ENCODE measurements at regions not wholly inside any gene's neighbourhood (a gene's known extent, or its start where the extent isn't known, plus 50 kb on each side); places are given as distances from the start of the nearest gene placed in this dataset.
A peak's percentile ranks its signal among the peaks of the same experiment; 100 is the strongest.
"Not testable (repeated sequence)": the region's sequence is repeated elsewhere in the genome, so short reads cannot be mapped to it uniquely, and the experiment has no call there.

DNA sequence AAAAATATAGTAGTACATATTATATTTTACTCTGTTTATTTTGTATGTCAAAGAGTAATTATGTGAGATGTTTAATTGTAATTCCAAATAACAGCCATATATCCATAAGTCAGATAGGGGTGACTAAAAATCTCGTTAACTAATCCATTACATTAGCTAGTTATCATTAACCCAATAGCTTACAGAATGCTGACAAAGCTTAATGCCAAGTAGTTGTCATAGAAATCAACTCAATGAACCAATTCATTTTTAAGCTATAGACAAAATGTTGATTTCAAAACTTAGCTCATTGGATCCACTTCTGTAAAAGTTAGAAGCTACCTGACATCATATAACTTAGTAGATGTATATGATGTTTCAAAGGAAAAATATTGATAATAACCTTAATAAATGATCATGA is 206.7 kb upstream of the SLITRK1 start:
- POLR2A ChIA-PET = no interaction called here
- Mint-ChIP-seq H3K4me1 (no peaks in the 10 kb centered on the region), H3K4me3 (no peak overlapping the region), H3K27me3 (ENCODE audit: low read depth) (no peaks in the 10 kb centered on the region), H3K36me3 (peaks cover 8% of the 10 kb centered on the region; the same call in 1 of the 2 replicates), H3K9me3 (peaks cover 11% of the 10 kb centered on the region), H3K27ac (no peak overlapping the region)
- DNase-seq (ENCODE audit: low spot score) (no peak), ATAC-seq (no peak)
- CTCF ChIA-PET = no interaction called here
- TF ChIP-seq ZNF416 (CRISPR knock-in tag; IDR thresholded peaks at IDR 0.05) (no peak), HMGA2 (CRISPR knock-in tag; IDR thresholded peaks at IDR 0.05) (no peak), ZBTB21 (CRISPR knock-in tag; IDR thresholded peaks at IDR 0.05; ENCODE audit: borderline replicate concordance) (no peak)
- TF ChIP-seq, protein P1, sequence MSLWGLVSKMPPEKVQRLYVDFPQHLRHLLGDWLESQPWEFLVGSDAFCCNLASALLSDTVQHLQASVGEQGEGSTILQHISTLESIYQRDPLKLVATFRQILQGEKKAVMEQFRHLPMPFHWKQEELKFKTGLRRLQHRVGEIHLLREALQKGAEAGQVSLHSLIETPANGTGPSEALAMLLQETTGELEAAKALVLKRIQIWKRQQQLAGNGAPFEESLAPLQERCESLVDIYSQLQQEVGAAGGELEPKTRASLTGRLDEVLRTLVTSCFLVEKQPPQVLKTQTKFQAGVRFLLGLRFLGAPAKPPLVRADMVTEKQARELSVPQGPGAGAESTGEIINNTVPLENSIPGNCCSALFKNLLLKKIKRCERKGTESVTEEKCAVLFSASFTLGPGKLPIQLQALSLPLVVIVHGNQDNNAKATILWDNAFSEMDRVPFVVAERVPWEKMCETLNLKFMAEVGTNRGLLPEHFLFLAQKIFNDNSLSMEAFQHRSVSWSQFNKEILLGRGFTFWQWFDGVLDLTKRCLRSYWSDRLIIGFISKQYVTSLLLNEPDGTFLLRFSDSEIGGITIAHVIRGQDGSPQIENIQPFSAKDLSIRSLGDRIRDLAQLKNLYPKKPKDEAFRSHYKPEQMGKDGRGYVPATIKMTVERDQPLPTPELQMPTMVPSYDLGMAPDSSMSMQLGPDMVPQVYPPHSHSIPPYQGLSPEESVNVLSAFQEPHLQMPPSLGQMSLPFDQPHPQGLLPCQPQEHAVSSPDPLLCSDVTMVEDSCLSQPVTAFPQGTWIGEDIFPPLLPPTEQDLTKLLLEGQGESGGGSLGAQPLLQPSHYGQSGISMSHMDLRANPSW (CRISPR knock-in tag; conservative IDR thresholded peaks at IDR 0.05; ENCODE audit: low read depth) = no peak
- TF ChIP-seq, protein P2, sequence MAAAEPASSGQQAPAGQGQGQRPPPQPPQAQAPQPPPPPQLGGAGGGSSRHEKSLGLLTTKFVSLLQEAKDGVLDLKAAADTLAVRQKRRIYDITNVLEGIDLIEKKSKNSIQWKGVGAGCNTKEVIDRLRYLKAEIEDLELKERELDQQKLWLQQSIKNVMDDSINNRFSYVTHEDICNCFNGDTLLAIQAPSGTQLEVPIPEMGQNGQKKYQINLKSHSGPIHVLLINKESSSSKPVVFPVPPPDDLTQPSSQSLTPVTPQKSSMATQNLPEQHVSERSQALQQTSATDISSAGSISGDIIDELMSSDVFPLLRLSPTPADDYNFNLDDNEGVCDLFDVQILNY (CRISPR knock-in tag; IDR thresholded peaks at IDR 0.05) = no peak

DNA sequence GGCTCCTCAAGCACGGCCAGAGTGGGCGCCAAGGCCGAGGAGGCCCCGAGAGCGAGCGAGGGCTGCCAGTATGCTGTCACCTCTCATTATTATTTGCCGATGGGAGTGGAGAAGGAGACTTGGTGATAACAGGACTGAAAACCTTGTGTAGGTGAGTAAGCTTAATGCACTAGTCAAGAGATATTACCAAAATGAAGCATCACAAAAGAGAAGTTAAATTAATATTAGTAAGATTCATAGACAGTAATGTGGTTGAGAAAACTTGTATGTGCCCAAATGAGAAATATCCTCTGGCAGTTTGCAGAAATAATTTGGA is 204.5 kb upstream of the SLITRK1 start:
- TF ChIP-seq, protein P2 (CRISPR knock-in tag; IDR thresholded peaks at IDR 0.05) = no peak
- TF ChIP-seq ATF3 (CRISPR knock-in tag; conservative IDR thresholded peaks at IDR 0.05) (no peak), SP1 (CRISPR knock-in tag; conservative IDR thresholded peaks at IDR 0.05) (no peak), NFE2L1 (CRISPR knock-in tag; IDR thresholded peaks at IDR 0.05) (no peak), IRF2 (CRISPR knock-in tag; IDR thresholded peaks at IDR 0.05; ENCODE audit: borderline replicate concordance, low read depth) (no peak), NR2C2 (CRISPR knock-in tag; IDR thresholded peaks at IDR 0.05) (no peak)
- TF ChIP-seq, protein P3, sequence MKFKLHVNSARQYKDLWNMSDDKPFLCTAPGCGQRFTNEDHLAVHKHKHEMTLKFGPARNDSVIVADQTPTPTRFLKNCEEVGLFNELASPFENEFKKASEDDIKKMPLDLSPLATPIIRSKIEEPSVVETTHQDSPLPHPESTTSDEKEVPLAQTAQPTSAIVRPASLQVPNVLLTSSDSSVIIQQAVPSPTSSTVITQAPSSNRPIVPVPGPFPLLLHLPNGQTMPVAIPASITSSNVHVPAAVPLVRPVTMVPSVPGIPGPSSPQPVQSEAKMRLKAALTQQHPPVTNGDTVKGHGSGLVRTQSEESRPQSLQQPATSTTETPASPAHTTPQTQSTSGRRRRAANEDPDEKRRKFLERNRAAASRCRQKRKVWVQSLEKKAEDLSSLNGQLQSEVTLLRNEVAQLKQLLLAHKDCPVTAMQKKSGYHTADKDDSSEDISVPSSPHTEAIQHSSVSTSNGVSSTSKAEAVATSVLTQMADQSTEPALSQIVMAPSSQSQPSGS (CRISPR knock-in tag; IDR thresholded peaks at IDR 0.05; ENCODE audit: borderline replicate concordance, low read depth) = no peak
- Mint-ChIP-seq H3K27me3 (ENCODE audit: low read depth) (no peaks in the 10 kb centered on the region), H3K4me1 (no peaks in the 10 kb centered on the region), H3K9me3 (peaks cover 11% of the 10 kb centered on the region), H3K4me3 (peak overlapping the region; percentile 50; the same call in 1 of the 2 replicates), H3K27ac (no peak overlapping the region), H3K36me3 (peaks cover 8% of the 10 kb centered on the region; the same call in 1 of the 2 replicates)
- POLR2A ChIA-PET = no interaction called here
- no peak for DNase-seq (ENCODE audit: low spot score)
- ATAC-seq = no peak
- CTCF ChIA-PET = no interaction called here

DNA sequence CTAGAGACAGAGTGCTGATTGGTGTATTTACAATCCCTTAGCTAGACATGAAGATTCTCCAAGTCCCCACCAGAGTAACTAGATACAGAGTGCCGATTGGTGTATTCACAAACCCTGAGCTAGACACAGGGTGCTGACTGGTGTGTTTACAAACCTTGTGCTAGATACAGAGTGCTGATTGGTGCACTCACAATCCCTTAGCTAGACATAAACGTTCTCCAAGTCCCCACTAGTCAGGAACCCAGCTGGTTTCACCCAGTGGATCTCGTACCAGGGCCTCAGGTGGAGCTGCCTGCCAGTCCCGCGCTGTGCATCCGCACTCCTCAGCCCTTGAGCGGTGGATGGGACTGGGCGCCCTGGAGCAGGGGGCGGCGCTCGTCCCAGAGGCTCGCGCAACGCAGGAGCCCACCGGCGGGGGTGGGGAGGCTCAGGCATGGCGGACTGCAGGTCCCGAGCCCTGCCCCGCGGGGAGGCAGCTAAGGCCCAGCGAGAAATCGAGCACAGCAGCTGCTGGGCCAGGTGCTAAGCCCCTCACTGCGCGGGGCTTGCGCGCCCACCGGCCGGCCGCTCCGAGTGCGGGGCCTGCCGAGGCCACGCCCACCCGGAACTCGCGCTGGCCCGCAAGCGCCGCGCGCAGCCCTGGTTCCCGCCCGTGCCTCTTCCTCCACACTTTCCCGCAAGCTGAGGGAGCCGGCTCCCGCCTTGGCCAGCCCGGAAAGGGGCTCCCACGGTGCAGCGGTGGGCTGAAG is 204.0 kb upstream of the SLITRK1 start:
- CTCF ChIA-PET; POLR2A ChIA-PET; H3K36me3 Mint-ChIP-seq; H3K4me1 Mint-ChIP-seq; H3K27me3 Mint-ChIP-seq (ENCODE audit: low read depth); H3K27ac Mint-ChIP-seq: not testable (repeated sequence)
- Mint-ChIP-seq H3K9me3 (peaks cover 11% of the 10 kb centered on the region), H3K4me3 (peak overlapping the region; percentile 50)
- ATAC-seq (peak; percentile 58), DNase-seq (ENCODE audit: low spot score) (peak; percentile 16)

- ATAC-seq (no peak), DNase-seq (ENCODE audit: low spot score) (no peak)
- Mint-ChIP-seq H3K27me3 (ENCODE audit: low read depth) (no peaks in the 10 kb centered on the region), H3K4me3 (no peak overlapping the region), H3K27ac (no peak overlapping the region), H3K4me1 (no peaks in the 10 kb centered on the region), H3K36me3 (peaks cover 8% of the 10 kb centered on the region; the same call in 1 of the 2 replicates), H3K9me3 (peaks cover 11% of the 10 kb centered on the region)
- ChIA-PET CTCF (no interaction called here), POLR2A (no interaction called here)
- TF ChIP-seq MYBL2 (CRISPR knock-in tag; IDR thresholded peaks at IDR 0.05) = no peak
- no peak for TF ChIP-seq ZSCAN18 (CRISPR knock-in tag; IDR thresholded peaks at IDR 0.05)
- no peak for TF ChIP-seq IRF1 (CRISPR knock-in tag; IDR thresholded peaks at IDR 0.05)
- no peak for TF ChIP-seq ZNF512 (CRISPR knock-in tag; IDR thresholded peaks at IDR 0.05; ENCODE audit: borderline replicate concordance)
These were observed 200.2 kb upstream of the SLITRK1 start for GRCh38 chr13:84082462-84082861.
